GM18909 (cell line): ENCODE measurements at regions not wholly inside any gene's neighbourhood (a gene's known extent, or its start where the extent isn't known, plus 50 kb on each side); places are given as distances from the start of the nearest gene placed in this dataset.
A peak's percentile ranks its signal among the peaks of the same experiment; 100 is the strongest.
"Not testable (repeated sequence)": the region's sequence is repeated elsewhere in the genome, so short reads cannot be mapped to it uniquely, and the experiment has no call there.

Experiments
- ATAC-seq: cut with Tn5 transposase; IDR thresholded peaks from one replicate; pipeline ENCODE4 v1.9.1; 2021; ENCODE audit warnings: mild to moderate bottlenecking; ENCODE audit not compliant: unreplicated experiment, poor library complexity

DNA sequence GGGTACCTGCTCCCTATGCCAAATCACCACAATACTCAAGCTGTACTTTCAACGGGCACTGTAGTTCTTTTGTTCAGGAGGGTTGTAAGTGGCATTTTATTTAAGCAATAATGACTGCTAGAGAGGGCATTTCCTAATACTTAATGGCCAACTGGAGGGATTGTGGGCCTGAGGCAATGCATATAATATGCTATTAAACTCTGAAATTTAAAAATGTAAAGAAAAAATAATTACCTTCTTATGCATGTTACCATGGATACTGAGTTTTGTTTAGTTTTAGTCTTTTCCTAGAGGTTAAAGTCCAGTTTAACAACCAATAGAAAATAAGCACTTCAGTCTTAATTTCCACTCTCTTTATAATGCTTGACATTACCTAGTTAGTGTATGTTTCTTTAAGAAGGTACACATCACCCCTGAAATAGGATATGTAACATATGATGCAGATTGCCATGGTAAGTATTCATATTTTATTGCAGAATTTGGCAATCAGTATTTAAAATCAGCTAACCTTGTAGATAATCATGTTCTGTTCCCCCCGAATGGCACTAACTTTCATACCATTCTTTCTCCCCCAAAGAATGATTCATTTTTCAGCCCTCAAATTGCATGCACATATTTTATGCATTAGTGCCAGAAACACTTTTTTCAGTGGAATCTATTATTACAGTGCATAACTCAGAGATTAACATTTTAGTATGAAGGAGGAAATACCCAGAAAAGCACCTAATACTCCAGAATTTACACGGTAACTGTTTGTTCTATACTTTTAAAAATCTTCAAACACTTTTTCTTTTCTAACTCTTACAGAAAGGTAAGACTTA, 90.3 kb upstream of the ZNF438 start:
- no peak for ATAC-seq

DNA sequence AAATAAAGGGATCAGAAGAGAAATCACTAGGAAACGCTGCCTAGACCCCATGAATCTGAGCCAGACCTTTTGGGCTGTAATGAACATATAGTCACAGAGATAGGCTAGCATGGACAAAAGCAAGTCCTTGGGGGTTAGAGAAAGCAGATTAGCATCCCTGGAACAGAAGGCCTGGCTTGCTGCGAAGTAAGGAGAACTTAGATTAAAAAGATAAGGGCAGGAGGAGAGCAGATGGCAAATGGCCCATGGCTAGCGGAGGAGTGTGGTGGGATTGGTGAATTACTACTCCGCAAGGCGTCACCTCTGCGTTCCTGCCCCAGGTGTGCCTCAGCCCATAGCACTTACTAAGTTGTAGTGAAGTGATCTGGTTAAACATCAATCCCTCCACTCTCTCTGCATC, 92.3 kb upstream of the ZNF438 start:
- no peak for ATAC-seq

DNA sequence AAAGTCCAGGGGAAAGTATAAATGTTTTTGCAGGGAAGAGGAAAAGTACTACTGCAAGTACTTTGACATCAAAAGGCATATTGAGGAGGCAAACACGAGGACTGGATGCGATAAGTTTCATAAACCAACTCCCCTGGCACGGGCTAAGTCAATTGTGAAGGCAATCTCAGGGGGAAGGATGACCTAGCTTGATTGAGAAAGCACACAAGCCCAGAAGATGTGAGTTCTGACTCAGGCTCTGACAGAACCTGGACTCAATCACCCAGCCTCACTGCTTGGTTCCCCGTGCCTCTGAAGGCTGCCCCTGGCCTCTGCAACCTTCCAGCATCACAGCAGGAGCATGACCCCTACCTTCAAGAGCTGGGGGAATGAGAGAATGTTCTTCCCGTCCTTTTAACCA, 93.2 kb upstream of the ZNF438 start:
- ATAC-seq = no peak

DNA sequence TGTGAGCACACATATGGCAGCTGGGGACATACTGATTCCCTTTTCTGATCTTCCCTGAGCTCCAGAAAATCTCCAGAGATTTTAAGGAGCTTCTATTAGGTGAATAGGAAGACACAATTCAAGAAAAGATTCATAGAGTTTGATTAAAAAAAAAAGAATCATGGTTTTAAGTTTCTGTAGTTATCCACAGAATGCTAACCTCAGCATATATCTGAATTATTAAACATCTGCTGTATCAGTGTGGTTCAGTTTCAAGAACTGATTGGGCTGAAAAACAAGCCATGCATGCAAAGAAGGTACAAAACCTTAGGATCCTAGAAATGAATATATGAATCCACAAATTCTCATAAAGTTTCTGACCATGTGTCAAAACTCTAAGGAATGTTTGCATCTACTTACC, 94.1 kb upstream of the ZNF438 start:
- ATAC-seq = no peak

DNA sequence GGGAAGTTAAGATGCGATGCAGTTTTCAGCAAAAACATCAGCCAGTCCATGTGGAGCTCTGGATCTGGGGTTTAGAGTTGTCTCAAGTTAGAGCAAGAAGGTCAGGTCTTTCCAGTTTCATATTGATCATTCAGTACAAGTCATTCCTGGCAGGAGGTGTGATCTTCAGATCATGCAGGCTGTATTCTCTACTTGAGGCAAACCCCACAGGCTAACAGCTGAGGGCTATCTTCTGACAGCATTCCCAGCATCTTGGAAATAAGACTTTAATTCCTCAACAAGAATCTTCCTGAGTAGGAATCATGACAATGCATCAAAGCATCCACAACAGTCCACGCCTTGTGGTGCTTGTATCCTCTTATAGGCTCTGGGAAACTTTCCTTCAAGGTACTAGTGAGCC, 94.9 kb upstream of the ZNF438 start:
- ATAC-seq = no peak

DNA sequence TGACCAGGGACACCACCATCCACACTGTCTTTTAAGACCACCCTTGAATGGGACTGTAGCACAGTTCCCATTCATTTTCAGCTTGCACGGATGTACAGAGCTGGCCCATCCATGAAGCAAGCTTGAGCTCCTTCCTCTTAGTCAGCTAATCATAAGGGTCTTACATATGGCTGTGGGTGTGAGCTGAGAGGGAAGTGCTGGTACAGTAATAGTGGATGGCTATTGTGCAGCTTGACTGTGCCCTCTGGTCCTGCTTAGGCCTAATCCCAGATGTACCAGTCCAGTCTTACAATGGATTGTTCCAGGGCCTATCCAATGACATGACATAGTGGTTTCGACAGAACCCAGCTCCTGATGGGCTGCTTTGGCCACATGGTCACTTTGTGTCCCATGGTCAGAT, 96.9 kb upstream of the ZNF438 start:
- ATAC-seq = no peak

DNA sequence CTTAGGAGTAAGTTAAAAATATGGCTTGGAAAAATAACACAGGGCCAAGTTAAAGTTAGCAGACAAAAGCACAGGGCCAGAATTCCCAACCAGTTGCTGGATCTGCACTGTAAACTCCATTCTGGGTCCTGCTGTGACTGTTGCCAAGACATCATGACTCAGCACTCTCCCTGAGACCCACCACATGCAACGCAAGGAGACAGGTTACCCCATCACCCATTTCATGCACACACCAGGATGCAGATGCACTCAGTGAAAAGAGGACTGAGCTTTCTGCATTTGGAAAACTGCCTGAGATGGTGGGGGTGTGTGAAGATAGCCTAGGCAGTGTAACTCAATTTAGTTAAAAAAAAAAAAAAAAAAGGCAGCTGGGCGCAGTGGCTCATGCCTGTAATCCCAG, 97.6 kb upstream of the ZNF438 start:
- no peak for ATAC-seq

DNA sequence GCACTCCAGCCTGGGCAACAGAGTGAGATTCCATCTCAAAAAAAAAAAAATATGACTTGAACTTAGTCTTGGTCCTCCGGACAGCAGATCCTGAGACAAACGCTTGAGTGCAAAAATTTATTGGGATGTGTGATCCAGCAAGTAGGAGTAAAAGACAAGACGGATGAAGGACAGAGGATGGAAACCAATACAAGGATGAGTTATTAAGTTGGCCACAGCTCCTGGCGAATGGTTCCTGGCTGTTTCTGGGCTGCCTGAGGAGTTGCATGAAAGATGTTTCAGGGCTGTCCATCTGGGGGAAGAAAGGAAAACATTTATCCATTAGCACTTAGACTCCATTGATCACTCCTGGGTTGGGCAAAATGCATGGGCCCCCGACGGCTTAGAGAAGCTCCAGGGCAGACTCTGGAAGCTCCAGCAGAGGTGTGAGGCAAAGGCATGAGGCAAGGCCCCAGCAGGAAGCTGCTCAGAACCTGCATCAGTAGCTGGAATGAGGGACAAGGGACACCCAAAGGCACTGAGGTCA, 98.3 kb upstream of the ZNF438 start:
- ATAC-seq = no peak

DNA sequence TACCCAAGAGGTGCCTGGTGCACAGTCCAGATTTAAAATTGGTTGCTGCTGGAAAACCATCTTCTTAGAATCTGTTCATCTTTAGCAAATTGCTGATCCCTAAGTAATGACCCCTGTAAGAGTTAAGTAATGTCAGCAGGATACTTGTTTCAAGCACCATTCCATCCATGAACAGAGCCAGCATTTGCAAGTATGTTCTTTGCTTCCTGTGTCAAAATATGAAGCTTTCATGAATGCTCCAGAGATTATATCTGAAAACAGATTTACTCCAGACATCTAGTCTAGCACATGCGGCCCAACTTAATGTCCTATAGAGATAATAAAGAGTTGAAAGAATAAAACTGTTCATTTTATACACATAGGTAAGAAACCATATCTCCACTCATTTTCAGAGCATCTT, 98.7 kb upstream of the ZNF438 start:
- no peak for ATAC-seq

DNA sequence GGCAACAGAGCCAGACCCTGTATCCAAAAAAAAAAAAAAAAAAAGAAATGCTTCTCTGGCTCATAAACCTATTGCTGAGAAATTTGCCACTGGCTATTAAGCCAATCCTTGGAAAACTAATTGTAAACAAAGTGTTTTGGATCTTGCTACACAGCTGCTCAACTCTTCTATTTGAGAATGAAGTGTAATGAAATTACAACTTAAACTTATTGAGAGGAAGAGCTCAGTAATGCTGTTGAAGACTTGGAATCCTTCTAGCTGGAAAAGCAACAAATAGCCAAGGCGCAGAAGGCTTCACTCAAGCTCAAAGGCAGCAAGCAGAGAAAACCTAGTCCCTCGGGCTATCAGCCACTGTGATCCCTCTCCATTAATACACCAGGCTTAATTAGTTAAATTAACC, 99.6 kb upstream of the ZNF438 start:
- ATAC-seq = no peak

DNA sequence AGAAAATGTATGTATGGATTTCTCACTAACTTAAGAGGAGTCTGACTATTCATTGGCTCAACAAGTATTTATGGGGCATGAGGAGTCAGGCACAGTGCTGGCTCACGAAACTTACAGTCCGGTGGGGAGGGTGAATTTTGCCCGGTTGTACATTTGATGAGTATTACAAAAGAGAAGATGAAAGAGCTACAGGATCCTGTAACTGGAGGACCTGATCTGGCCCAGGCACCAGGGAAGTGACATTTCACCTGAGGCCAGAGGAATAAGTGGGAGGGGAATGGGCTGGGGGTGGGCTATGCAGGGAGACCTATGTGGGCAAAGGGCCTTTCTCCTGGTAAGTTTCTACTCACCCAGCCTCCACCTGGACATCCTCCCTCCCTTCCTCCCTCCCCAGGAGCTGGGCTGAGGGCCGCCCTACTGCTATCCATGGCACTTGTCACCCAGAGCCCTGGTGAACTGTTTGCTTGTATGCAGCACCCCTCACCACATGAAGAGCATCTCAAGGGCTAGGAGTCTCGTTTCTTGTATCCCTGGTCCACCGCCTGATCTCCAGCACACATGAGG, 101.1 kb upstream of the ZNF438 start:
- no peak for ATAC-seq

DNA sequence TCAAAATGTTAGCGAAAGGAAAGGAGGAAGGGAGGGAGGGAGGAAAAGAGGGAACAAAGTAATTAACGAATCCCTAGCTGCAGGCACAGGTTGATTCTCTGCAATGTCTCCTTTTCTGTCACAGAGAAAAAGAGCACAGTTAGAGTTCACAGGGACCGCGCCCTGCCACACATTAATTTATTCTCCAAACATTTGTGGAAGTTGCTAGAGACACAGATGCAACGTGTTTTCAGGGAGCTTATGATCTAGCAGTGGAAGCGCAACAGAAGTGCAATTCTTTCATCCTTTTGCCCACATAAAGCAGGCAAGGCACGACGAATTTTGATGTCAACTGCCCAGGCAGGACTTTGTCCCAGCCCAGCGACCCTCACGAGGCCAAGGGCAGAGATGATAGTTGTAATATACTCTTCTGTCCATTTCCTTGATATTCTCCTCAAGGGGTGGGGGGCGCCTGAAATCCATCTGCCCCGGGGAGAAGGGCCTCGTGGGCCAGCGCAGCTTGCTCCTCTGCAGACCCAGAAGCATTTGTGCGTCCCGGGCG, 101.7 kb upstream of the ZNF438 start:
- peak; percentile 3 for ATAC-seq

DNA sequence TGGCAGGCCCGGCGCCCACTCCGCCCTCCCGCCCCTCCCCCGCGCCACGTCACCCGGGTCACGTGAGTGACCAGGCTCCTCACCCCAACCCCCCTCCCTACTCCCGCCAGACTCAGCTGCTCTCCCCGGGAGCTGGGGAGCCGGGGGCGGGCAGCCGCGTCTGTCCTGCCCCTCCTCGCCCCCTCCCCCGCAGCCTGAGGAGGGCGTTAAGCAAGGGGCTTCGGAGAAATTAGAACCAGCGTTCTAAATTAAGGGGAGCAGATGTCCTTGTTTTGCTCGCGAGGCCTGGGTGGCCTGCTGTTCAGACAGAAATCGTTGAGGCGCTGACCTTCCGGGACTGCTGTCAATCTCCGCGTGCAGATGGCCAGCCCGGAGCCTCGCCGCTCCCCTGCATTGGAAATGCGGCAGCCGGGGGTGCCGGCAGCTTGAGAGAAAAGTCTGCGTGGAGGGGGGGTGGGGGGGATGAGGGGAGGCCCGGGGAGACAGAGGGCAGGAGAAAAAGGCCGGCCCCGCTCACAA, 102.2 kb upstream of the ZNF438 start:
- ATAC-seq = peak; percentile 47

DNA sequence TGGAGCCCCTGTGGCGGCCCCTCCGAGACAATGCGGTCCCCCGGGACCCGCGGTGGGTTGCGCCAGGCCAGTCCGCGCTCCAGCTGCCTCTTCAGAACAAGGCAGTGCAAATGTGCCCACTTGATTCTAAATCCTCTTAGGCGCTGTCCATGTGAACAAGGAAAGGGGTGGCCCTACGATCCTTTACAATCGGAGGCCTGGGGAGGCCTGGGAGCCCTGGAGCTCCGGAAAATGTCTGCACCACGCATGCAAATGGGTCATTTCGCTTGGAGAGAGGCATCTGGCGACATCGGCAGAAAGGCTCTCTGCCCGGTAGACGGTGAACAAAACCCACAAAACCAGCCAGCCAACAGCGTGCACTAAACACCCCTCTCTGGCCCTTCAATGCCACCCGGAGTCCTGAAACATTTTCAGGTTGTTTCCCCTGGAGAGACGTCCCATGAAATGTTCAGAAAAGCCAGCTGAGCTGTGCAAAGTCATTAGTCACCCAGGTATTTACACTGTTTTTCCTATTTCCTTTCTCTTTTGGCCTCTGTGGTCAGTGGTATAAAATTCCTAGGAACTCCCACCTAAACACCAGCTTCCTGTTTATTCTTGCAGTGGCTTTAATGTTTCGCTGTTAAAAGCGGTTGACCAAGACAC, 102.8 kb upstream of the ZNF438 start:
- ATAC-seq = peak; percentile 39

DNA sequence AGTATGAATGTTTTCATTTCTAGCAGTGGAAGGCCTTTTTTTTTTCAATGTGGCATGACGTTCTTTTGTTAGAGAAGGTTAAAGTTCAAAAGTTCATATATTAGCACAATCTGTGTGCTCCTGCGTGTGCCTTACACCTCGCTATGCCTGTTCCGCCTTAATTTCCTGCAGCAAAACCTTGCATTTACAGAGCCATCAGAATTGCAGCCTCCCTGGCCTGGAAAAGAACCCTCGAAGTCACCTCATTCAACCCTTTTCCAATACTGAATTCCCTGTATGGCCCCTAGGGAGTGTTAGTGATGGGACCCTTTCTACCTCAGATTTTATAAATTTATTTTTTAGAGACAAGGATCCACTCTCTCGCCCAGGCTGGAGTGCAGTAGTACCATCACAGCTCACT, 103.5 kb upstream of the ZNF438 start:
- no peak for ATAC-seq

DNA sequence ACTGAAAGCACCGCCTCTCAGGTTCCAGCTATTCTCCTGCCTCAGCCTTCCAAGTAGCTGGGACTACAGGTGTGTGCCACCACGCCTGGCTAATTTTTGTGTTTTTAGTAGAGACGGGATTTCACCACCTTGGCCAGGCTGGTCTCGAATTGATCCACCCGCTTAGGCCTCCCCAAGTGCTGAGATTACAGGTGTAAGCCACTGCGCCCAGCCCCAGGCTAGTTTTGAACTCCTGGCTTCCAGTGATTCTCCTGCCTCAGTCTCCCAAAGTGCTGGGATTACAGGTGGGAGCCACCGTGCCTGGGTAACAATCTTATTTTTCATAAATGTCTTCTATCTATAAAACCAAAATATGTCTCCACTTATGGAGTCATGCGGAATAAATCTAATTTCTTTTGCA, 104.1 kb upstream of the ZNF438 start:
- not testable (repeated sequence) for ATAC-seq

DNA sequence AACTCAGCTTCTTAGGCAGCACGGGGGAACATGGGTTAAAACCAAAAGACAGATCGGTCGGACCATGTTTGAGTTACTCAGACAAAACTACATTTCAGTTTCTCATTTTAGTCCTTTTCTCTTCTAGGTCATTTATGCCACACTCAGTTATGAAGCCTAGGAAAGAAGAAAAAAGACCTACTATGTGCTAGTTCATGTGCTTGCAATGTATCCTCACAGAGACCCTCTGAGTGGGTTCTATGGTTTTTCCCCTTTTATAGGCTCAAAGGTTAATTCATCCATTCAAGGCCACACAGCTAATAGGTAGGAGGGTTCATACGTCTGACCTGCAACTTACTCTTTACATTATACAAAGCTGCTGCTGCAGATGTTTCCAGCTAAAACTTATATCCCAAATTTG, 104.7 kb upstream of the ZNF438 start:
- ATAC-seq = no peak

DNA sequence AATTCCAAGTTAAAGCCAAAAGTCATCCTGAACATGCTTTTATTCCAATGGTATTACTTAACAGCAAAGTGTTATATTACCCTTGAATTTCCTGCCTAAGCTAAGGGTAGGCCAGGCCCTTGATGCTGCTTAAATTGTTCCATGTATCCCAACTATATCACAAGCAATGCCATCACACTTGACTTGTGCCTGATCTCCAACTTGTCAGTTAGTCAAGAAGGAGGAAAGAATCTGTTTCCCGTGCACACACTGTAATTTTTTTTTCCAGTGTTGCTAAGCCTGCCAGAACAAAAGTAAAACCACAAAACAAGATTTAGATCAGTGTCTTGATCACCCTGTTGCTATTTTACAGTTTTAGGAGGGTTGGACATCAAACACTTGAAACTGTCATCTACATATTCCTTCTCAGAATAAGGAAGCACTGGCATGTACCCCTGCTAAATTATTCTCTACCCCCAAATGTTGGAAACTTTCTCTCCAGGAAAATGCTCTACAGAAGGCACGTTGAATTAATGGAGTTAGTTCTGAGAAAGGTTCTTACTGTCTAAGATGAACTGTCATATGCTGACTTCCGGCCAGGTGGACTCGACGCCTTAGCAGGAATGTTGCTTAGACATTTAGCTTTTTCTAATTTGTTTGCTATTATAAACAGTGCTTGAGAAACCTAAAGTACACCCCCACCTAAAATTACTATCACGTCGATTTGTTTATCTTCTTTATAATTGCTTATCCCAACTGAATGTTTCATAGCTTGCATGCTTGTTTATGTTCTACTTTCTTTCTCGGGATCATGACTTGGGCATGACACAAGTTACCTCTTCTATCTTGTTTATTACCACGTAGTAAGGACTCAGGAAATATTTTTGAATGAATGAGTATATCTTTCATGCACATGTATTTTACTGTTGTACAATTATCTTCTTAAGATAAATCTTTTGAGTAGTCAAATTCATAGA, 105.5 kb upstream of the ZNF438 start:
- ATAC-seq = no peak

DNA sequence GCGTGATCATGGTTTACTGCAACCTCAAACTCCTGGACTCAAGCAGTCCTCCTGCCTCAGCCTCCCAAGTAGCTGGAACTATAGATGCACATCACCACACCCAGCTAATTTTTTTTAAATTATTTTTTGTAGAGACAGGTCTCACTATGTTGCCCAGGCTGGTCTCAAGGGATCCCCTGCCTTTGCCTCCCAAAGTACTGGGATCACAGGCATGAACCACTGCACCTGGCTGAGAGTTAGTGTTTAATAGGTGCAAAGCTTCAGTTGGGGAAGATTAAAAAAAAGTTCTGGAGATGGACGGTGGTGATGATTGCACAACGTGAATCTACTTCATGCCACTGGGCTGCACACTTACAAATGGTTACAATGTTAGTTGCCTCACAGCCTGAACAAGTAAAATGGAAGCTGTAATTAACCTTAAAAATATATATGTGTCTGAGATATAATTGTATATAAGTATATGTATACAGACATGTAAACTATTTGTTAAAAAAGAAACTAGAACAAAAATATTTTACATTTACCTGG, 106.4 kb upstream of the ZNF438 start:
- no peak for ATAC-seq

DNA sequence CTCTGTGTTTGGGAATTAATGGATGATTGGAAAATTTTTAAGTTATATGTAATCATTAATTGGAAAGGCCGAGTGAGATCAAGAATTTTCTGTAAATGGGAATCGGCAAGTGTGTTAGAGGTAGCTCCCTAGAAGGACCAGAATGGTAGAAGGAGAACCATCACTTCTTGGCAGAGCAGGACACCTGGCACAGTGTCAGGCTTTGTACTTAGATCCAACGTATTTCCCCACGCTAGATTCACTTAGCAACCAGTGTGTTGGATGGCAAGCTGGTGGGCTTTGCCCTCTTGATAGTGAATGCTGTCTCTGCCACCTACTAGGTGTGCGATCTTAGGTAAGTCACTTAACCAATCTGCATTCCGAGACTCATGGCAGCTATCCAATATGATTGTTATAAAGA, 107.8 kb upstream of the ZNF438 start:
- no peak for ATAC-seq
